GM21737 (cell line): ENCODE measurements at regions not wholly inside any gene's neighbourhood (a gene's known extent, or its start where the extent isn't known, plus 50 kb on each side); places are given as distances from the start of the nearest gene placed in this dataset.
"Not testable (repeated sequence)": the region's sequence is repeated elsewhere in the genome, so short reads cannot be mapped to it uniquely, and the experiment has no call there.

Experiments
- ATAC-seq: cut with Tn5 transposase; IDR thresholded peaks from one replicate; pipeline ENCODE4 v1.9.1; 2021; ENCODE audit warnings: mild to moderate bottlenecking, moderate library complexity; ENCODE audit not compliant: unreplicated experiment

DNA sequence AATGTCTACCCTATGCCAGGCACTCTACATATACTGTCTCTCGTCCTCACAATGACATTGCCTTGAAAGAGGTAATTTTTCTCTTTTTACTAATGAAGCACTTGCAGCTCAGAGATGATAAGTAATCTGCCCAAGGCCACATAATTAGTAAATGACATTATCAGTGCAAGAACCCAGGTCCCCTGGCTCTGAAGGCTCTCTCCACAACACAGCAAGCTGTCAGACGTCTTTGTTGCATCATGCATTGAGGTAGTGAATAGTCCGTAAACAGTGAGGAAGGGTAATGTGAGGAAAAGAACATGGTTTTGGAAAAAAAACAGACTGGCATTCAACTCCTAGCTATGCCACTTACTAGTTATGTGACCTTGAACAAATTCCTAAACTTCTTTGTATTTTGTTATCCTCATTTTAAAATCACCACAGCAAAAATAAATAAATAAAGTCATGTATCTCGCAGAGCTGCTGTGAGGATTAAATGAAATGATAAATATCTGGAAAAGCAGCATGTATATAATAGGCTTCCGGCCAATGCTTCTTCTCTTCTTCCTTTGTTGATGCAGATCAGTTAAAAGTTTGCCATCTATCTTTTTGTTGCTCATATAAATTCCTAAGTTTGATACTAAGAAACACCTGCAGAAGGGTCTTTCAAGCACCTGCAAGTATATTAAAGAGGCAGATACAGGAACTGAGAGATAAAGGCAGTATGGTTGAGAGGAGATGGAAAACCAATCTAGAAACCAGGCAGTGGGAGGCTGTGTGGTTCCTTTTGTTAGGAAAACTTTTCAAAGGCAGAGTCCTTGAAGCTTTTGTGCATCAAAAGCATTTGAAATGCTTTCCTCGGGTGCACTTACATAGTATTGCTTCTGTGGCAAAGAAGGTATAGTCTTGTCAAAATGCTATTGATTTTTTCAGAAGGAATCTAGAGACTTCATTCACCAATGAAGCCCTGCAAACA is 82.8 kb downstream of the BTG1 start:
- no peak for ATAC-seq

DNA sequence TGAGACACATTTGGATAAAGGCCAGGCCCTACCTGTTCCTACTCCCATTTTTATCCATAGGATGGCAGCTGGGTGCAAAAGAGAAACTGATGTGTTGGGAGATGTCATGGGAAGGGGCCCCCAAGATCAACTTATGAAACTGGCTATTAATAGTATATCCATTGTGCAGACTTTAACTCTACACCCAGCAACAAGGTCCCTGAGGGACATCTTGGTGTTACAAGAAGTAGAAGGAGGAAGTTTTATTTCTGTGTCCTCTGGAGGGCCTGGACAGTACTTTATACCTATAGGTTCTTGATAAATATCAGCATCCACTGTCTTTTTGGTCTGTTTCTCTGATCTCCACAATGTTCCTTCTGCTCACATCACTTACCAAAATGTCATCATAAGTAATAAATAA is 84.6 kb downstream of the BTG1 start:
- ATAC-seq, result no peak

DNA sequence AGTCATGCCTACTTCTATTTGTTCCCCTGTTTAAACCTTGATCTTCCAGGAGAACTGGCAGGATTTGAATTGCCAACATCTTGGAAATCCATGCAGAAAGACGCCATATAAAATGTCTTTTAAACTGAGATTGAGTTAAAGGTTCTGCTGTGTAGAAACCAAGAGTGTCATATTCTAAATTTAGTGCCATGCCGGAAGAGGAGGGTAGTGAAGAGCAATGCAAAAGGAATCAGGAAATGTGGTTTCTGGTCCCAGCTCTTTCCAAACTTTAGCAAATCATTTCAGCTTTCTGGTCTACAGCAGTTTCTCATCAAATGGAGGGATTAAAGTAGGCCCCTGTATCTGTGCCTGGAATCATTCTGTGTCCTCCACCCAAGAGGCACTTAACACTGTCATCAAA is 85.7 kb downstream of the BTG1 start:
- no peak for ATAC-seq

DNA sequence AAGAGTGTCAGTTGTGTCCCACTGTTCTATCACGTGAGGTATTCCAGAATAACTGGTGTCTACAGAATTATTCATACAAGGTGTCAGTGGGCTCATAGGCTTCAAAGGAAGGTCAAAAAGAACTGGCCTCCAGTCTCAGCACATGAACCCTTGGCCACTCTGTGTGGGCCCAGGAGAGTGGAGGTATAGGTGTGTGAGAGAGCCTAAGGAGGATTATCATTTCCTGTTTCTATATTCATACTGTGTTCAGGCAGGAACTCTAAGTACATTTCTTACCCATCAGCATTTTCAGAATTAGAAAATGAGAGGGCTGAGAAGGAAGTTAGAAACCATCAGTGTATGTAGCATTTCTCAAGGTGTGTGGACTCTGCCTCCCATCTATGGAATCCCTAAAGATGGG is 87.0 kb downstream of the BTG1 start:
- ATAC-seq, result no peak

DNA sequence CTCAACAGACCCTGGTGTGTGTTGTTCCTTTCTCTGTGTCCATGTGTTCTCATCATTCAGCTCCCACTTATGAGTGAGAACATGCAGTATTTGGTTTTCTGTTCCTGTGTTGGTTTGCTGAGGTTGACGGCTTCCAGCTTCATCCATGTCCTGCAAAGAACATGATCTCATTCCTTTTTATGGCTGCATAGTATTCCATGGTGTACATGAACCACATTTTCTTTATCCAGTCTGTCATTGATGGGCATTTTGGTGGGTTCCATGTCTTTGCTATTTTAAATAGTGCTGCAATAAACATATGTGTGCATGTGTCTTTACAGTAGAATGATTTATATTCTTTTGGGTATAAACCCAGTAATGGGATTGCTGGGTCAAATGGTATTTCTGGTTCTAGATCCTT is 88.9 kb downstream of the BTG1 start:
- not testable (repeated sequence) for ATAC-seq

DNA sequence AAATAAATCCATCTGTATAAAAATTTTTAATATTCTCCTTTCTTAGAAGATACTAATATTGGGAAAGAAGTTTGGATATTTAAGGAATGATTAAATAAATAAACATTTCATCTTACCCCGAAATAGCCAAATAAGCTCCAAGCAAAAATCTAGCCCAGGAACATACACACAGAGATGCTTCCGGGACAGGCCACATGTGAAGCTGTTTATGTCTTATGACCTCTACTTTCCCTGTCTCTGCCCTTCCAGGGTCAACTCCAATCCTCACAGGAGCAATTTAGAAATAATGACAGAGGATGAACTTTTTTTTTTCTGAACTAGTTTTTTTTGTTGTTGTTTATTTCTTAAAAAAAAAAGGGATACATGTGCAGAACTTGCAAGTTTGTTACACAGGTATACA is 89.4 kb downstream of the BTG1 start:
- no peak for ATAC-seq

DNA sequence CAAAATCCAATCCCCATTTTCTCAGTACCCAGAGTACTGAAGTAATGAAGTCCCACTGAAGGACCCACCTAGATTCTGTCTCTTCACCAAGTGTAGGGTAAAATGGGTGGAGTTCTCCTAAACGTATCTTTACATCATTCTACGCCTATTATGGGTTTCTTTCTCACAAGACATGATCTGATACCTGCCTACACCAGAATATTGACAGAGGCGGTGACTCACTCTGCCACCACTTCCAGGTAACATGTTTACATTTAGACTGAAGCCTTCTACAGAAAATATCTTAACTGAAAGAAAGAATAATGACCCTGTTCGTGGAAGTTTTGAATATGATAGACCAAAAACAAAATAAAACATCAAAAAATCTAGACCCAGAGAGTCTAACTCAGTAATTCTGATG is 89.8 kb downstream of the BTG1 start:
- no peak for ATAC-seq

DNA sequence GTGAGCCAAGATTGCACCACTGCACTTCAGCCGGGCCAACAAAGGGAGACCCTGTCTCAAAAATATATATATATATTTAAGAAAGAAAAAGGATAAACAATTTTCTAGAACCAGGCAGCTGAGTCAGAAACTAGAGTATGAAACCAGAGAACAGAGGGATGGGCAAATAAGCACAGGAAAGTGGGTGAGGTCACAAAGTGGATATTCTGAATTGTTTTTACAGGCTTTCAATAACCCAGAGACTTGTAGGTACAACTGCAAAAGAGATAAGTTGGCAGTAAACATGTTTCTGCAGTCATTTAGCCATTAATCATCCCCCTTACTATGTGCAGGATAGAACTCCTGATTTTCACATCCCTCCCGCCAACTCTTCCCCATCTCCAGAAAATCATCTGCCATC is 94.2 kb downstream of the BTG1 start:
- ATAC-seq, result no peak

DNA sequence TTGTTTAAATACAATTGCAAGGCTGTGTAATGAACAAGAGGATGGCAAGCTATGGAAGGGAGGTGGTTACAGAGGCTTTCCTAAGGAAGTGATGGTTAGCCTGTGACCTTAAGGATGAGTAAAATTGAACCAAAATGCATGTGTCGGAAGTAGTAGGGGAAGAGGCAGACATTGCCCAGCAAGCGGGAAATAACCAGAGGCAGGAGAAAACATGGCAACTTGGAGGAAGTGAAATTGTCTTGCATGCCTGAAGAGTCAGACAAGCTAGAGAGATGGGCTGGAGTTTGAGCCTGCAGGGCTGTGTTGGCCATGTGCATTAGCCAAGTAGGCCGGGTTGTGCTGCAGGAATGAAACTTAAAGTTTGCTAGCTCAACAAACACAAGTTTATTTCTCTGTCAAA is 96.2 kb downstream of the BTG1 start:
- peak; percentile 80 for ATAC-seq

DNA sequence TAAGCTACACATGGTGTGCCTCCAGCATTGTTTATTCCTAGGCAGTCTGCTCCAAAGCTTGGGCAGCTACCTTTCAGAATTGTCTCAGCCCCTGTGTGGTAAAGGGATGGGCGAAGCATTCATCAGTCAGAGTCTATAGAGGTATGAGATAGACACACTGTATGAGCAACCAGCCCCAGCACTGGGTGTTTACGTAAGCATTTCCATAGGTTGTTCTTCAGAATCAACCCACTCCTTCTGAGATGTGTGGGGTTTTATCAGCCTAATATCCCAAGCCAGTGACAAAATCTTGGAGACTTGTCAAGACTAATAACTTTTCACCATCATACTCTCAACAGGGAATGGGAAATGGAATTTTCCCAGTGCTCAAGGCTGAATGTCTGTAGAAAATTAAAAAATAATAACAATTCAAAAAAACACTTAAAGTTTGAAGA is 98.2 kb downstream of the BTG1 start:
- no peak for ATAC-seq

DNA sequence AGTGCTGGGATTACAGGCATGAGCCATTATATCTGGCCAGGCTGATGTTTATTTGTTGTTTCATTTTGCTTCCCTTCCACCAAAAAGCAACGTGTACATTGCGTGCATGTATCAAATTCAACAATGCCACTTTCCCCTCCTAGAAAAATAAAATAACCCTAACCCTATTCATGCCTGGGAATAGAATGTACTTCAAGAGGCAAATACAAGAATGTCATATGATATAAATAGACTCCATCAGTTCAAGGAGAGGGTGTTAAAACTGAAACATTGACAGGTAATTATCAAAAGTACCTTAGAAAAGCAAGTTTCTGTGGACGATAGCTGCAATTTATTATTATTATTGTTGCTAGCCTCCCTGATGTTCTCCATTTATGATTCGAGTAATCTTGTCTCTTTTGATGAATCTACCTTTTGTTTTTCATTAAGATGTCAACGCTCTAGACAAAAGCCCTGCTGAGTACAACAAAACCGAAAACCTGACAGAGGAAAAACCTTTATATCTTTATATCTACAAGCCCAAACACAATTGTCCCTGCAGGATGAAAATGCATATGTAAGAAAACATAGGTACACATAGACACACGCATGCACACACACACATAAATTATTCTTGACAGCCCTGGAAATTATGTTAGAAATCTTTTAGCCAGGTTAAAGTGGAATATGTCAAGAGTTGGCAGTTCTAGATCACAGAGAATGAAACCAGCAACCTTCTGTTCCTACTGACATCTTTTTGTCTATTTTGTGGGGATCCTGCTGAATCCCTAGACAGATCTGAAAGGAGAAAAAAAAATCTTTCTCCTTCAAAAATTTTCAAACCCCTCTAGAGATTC is 98.9 kb downstream of the BTG1 start:
- no peak for ATAC-seq

DNA sequence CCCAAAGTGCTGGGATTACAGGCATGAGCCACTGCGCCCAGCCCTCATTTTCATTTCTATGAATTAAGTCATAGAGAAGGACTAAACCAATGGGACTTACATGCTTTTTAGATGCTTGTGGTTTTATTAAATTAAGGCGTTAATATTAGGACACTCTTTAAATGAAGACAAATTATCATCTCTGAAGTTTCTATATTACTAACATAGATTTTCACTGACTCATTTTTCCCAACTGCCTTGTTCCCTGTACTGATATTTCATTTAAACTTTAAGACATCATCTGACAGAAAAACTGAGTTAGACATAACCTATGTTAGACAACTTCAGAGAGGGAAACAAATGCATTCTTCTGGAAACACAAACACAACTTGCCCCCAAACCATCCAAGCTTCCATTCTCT is 99.8 kb downstream of the BTG1 start:
- no peak for ATAC-seq

DNA sequence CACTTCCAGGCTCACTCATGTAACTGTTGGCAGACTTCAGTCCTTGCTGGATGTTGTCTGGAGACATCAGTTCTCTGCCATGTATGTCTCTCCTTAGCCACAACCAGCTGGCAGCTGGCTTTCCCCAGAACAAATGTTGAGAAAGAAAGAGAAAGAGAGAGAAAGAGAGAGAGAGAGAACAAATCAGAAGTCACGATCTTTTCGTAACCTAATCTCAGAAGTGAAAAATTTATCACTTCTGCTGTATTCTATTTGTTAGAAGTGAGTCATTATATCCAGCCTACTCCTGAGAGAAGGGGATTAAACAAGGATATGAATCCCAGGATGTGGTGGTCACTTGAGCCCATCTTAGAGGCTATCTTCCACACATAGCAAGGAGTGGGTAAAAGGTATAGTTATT is 101.2 kb downstream of the BTG1 start:
- ATAC-seq, result no peak

DNA sequence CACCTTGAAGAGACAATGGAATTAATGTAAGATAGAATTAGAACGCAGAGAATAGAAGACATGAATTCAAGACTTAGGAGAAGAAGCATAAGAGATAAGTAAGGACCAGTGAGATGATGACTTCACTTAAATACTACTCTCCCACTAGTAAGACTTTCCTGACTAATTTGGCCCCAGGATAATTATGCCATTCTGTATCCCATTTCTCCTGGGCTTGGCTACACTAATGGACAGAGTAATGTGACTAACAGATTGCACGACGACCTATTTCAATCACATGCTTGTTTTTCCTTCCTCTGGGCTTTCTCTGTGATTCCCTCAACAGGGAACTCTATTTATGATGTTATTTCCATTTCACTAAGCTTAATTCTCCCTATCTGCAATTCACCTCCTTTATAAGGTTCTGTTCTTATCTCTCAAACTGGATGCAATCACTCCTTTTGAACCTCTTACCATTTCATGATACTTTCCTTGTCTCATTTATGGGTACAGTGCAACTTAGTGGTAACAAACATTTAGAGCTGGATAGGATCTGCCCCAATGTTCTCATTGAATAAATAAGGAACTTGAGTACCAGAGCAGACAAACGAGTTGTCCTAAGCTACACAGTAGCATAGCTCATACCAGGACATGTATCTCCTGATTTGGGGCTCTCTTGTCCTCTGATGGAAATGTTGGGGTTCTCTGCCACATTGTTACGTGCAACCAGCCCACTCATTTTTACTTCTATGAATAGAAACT is 102.7 kb downstream of the BTG1 start:
- ATAC-seq, result no peak

DNA sequence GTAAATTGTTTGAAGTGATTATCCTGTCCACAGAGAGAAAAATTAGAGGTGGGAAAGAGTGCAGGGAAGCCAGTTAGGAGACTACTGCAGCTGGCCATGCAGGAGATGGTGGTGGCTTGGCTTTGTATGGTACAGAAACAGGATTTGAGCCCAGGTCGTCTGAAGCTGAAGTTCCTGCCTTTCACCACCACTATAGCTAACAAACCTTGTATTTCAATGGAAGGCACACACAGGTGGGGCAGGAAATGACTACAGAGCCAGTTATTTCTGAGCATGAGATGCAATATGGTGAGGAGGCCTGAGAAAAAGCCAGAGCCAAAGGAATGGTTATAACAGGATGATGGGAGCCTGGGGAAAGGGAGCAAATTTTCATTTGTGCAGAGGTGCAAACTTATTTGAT is 103.9 kb downstream of the BTG1 start:
- no peak for ATAC-seq

DNA sequence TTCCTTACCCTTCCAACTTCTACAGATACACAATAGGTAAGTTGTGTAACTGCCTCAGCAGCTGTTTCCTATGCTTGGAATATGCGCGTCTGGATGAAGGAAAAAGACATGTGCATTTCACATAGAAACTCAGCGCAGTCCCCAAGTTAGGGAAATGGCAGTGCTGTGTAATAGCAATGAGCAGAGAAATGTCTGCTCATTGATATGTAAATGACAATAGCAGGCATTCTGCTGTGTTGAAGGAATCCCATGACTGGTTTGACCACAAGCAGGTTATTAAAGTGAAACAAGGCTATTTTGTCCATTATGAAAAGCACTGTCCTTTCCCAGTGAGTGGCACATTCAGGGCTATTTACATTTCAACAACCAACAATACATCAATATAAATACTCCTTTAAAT is 106.6 kb downstream of the BTG1 start:
- no peak for ATAC-seq

DNA sequence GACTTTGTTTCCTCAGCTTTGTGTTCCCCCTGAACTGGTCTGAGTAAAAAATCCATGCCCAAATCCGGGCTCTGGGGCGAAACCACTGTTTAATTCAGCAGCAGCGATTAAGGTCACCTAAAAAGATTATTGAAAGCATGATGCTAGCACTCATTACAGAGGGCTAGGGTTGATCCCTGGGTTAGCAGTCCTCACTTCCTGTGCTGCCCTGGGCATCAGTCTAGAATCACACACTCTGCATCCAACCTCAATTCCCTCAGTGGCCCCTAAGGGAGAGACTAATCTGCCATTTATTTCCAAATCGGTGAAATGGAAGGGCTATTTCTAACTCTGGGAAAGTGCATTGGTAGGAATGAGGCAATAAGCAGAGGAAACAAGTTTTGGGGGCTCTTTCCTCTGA is 107.2 kb downstream of the BTG1 start:
- no peak for ATAC-seq

DNA sequence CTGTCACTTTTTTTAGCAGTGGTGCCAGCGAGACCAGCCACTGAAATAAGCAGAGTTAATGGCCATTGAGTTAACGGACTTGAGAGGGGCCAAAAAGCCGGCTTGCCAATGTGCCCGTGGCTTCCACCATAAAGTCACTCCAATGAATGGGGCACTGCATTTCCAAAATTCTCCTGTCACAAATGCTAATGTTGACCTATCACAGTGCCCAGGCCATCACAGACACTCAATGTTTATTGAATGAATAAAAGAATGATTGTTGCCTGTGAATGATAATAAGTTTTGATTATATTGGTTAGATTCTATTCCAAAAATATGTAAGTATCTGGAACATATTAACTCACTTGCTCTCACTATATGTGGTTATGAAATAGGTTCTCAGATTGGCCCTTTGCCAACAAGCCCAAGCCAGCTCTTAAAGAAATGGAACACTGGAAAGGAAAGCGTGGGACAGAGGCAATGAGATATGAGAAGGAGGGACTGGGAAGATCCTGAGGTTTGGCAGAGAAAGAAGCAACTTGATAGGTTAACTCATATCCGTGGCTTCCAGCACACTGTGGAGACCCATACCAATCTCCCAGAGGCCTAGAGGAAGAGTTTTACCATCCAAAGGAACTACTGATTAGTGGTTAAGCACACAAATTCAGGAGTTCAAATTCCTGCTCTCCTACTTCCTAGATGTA is 108.7 kb downstream of the BTG1 start:
- no peak for ATAC-seq

DNA sequence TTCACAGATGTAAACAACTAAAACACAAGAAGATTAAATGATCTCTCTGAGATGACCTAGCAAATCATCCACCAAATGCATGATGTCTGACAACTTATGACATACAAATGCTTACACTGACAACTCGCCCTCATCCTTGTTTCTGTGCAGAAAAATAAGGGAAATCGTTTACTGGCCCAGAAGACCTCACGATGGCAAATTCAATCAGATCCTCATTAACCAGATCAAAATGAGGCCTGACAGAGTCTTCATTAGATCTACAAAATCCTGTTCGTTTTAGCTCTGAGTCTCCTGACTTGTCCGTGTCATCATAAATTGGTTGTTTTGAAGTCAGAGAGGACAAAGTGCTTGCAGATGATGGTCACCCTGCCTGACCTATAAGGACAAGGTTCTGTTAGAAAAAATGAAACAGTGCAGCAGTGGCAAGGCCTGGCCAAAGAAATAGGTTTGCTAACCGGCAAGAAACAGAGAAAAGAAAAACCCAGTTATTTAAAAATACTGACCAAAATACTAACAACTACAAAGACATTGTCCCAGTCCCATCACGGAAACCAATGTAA is 109.5 kb downstream of the BTG1 start:
- ATAC-seq, result no peak

DNA sequence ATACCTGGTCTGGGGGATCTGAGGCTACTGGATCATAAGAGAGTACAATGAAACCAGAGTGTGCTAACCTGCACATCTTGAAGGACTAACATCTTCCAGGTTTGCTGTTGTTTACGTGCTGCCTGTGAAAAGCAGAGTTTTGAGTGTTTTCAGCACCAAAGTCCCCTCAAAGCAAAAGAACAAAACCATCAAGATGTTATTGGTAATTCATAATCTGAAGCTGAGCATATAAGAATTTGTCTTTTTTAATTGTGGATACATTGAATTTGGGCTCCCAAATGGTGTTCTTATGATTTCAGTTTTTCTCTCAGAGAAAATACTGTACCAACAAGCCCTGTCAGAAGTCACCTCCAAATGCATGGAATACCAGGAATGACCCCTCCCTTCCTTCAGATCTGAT is 110.2 kb downstream of the BTG1 start:
- ATAC-seq, result no peak
